ENCODE measurements at regions not wholly inside any gene's neighbourhood (a gene's known extent, or its start where the extent isn't known, plus 50 kb on each side); places are given as distances from the start of the nearest gene placed in this dataset.
A peak's percentile ranks its signal among the peaks of the same experiment; 100 is the strongest.
"Not testable (repeated sequence)": the region's sequence is repeated elsewhere in the genome, so short reads cannot be mapped to it uniquely, and the experiment has no call there.

GRCh38 chrX:51047950-51048349 is 137.4 kb downstream of the BMP15 start:
- H3K4me3 ChIP-seq (ENCODE audit: control insufficient read depth, low read depth, low read length): no peak overlapping the region
- TF ChIP-seq, protein P1, sequence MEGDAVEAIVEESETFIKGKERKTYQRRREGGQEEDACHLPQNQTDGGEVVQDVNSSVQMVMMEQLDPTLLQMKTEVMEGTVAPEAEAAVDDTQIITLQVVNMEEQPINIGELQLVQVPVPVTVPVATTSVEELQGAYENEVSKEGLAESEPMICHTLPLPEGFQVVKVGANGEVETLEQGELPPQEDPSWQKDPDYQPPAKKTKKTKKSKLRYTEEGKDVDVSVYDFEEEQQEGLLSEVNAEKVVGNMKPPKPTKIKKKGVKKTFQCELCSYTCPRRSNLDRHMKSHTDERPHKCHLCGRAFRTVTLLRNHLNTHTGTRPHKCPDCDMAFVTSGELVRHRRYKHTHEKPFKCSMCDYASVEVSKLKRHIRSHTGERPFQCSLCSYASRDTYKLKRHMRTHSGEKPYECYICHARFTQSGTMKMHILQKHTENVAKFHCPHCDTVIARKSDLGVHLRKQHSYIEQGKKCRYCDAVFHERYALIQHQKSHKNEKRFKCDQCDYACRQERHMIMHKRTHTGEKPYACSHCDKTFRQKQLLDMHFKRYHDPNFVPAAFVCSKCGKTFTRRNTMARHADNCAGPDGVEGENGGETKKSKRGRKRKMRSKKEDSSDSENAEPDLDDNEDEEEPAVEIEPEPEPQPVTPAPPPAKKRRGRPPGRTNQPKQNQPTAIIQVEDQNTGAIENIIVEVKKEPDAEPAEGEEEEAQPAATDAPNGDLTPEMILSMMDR (conservative IDR thresholded peaks at IDR 0.05; ENCODE audit: control insufficient read depth, insufficient read depth, low read depth, low read length): no peak
- no peak for DNase-seq (ENCODE audit: low read depth)

- no peak for DNase-seq (ENCODE audit: low read depth)
- TF ChIP-seq, protein P1 (conservative IDR thresholded peaks at IDR 0.05; ENCODE audit: control insufficient read depth, insufficient read depth, low read depth, low read length): no peak
- no peak overlapping the region for H3K4me3 ChIP-seq (ENCODE audit: control insufficient read depth, low read depth, low read length)
Observed at GRCh38 chrX:51053741-51054140, 143.2 kb downstream of the BMP15 start.

GRCh38 chrX:51098046-51098445 is 187.5 kb downstream of the BMP15 start:
- TF ChIP-seq, protein P1 (conservative IDR thresholded peaks at IDR 0.05; ENCODE audit: control insufficient read depth, insufficient read depth, low read depth, low read length): no peak
- DNase-seq (ENCODE audit: low read depth): no peak
- no peak overlapping the region for H3K4me3 ChIP-seq (ENCODE audit: control insufficient read depth, low read depth, low read length)

DNA sequence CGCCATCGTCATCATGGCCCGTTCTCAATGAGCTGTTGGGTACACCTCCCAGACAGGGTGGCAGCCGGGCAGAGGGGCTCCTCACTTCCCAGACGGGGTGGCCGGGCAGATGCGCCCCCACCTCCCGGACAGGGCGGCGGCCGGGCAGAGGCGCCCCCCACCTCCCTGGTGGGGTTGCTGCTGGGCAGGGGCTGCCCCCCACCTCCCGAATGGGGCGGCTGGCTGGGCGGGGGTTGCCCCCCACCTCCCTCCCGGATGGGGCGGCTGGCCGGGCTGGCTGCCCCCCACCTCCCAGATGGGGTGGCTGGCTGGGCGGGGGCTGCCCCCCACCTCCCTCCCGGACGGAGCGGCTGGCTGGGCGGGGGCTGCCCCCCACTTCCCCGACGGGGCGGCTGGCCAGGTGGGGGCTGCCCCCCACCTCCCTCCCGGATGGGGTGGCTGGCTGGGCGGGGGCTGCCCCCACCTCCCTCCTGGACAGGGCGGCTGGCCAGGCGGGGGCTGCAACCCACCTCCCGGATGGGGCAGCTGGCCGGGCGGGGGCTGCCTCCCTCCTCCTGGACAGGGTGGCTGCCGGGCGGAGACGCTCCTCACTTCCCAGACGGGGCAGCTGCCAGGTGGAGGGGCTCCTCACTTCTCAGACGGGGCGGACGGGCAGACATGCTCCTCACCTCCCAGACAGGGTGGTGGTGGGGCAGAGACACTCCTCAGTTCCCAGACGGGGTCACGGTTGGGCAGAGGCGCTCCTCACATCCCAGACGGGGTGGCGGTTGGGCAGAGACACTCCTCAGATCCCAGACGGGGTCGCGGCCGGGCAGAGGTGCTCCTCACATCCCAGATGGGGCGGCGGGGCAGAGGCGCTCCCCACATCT is 208.8 kb downstream of the BMP15 start:
- DNase-seq (ENCODE audit: low read depth); H3K4me3 ChIP-seq (ENCODE audit: control insufficient read depth, low read depth, low read length): not testable (repeated sequence)

GRCh38 chrX:51125743-51126142 is 206.9 kb upstream of the NUDT10 start:
- not testable (repeated sequence) for DNase-seq (ENCODE audit: low read depth); H3K4me3 ChIP-seq (ENCODE audit: control insufficient read depth, low read depth, low read length)

DNA sequence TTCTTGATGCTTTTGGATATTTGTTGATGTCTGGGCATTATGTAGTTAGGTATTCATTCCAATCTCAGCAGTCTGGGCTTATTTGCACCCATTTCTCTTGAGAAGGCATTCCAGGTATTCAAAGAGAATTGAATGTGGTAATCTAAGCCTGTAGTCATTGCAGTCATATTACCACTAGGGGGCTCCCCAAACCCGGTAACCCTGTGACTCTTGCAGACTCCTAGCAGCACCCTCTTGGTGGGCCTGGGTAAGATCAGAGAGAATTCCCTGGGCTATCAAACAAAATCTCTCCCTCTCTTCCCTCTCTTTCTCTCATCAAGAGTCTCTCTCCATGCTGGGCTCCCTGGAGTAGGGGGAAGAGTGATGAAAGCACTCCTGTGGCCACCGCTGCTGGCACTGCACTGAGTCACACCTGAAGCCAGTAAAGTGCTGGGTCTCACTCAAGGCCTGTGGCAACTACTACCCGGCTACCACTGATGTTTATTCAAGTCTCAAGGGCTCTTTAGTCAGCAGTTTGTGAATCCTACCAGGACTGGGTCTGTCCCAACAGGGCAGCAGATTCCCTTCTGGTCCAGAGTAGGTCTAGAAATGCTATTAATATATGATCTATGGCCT is 187.7 kb upstream of the NUDT10 start:
- DNase-seq (ENCODE audit: low read depth): peak; percentile 43
- TF ChIP-seq, protein P1 (conservative IDR thresholded peaks at IDR 0.05; ENCODE audit: control insufficient read depth, insufficient read depth, low read depth, low read length): peak; percentile 76
- H3K4me3 ChIP-seq (ENCODE audit: control insufficient read depth, low read depth, low read length): no peak overlapping the region

DNA sequence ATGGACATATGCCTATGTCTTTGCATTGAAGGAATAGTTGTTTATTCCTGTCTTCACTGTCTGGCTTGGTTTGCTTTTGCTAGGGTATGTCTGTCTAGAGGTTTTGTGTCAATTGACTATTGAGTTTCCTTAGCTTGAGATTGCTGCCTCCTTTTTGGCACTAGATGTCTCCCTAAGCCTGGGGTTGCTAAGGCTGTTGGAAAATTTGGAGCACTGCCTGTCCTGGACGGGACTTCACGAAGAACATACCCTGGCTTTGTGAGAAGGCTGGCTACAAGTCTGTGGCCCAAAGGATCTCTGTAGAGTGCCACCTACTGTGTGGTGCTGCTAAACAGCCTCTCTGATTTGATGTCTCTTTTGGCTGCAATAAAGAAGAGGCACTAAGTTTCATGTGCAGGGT is 183.8 kb upstream of the NUDT10 start:
- H3K4me3 ChIP-seq (ENCODE audit: control insufficient read depth, low read depth, low read length): no peak overlapping the region
- TF ChIP-seq, protein P1 (conservative IDR thresholded peaks at IDR 0.05; ENCODE audit: control insufficient read depth, insufficient read depth, low read depth, low read length): no peak
- peak; percentile 8 for DNase-seq (ENCODE audit: low read depth)
